ENCODE measurements at regions not wholly inside any gene's neighbourhood (a gene's known extent, or its start where the extent isn't known, plus 50 kb on each side); places are given as distances from the start of the nearest gene placed in this dataset.
"Not testable (repeated sequence)": the region's sequence is repeated elsewhere in the genome, so short reads cannot be mapped to it uniquely, and the experiment has no call there.

DNA sequence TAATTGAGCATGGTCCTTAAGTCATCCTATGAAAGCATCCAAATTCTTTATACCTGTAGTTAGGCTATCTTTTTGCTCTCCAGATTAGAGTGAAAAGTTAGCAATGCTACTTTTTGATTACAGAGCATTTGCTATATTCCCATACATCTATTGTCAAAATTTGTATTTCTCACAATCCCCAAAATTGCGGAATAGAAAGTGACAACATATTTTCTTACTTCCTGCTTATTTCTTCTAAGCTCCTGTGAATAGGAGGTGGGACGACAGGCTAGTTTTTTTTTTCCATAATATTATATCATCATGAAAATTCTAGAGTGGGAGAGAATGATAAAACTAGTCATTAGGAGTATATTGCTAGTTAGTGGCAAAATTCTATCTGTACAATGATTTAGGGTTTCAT is 264.0 kb upstream of the DPYD start:
- DNase-seq, result no peak

DNA sequence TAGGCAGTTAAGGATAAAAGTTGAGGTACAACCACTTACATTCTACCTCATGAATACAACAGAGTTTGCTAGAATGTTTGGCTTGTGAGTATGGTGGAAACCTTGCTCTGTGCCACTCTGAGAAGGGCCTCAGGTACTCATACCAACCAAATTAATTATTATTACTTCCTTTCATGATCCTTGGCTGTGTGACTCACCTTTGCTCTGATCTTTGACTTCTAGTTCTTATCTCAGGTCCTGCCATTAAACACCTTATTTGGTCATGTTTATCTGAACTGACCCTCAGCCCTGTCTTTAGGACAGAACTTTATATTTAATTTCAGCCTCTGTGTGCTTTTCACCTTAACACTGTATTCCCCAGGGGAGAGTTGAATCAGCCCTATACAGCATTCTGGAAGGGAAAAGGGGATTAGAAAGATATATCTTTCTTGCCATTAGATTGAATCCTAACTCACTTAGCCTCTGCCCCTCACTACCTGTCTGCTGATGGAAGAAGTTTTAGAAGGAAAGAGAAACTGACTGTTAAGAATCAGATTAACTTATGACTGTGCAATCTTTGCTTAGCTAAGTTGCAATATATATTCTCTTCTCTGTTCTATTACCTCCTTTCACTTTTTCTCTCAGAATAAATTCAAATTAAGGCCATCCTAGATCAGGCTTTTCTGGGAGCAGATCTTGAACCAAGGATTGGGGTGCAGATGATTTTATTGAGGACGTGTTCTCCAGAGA is 260.4 kb upstream of the DPYD start:
- no peak for DNase-seq

DNA sequence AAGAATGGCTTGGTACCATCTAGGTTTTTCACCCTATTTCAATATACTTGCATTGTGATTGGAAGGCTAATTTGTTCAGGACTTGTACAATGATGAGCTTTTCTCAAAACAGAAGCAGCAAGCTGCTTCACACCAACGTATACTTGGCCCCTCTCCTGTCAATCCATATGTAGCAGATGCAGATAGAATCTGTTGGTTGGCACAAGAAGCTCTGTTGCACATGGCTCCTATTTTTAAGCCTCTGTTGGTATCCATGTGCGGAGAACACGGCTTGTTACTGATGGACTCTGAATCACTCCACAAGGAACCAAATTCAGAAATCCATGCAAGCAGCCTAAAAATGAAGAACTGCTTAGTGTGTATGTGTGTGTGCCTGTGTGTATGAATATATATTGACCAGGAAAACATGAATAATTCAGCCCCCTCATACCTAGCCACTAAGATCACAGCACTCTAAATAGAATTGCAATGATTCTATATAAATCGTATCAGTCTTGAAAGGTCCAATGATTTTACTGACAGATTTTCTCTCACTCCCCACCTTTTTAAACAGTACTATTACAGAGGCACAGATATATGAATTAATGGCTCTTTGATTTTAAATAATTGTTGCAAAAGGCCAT is 258.4 kb upstream of the DPYD start:
- DNase-seq, result no peak

GRCh38 chr1:98177751-98178150 is 256.9 kb upstream of the DPYD start:
- DNase-seq, result no peak

DNA sequence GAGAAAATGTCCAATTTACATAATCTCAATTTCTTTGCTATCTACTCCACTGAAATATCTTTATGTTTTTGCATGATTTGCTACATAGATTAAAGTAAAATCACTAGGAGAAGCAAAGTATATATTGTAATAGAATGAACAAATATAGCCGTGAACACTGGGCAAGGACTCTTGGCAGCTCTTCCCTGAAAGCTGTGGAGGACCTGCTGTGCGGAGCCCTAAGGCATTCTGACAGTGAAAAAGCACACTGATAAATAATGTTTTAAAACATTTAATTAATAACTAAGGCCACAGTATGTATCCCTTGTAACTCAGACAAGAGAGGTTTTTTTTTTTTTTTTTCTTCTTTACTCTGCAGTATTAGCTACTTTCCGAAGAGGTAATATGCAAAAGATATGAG is 256.1 kb upstream of the DPYD start:
- DNase-seq, result no peak

DNA sequence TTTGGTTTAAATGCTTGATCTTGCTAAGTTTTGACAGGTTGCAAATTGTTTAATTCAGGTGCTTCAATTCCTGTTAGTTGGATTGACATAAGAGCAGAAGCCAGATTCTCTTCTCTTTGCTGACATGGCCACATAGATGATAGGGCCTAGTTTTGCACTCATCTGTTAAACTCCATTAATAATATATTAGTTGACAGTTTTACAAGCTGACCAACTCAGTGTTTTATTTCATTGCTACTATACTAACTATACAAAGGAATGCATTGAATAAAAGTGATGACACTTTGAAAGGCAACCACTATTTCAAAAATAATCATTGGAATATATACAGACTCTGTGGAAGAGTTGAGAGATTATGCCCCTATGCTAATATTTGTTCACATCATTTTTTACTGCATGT is 255.6 kb upstream of the DPYD start:
- no peak for DNase-seq

GRCh38 chr1:98172578-98172977 is 251.7 kb upstream of the DPYD start:
- no peak for DNase-seq

- DNase-seq, result no peak
These were observed 251.2 kb upstream of the DPYD start for GRCh38 chr1:98172022-98172421.

- no peak for DNase-seq
These were observed 243.7 kb upstream of the DPYD start for GRCh38 chr1:98164509-98164908.

GRCh38 chr1:98157524-98158313 is 236.9 kb upstream of the DPYD start:
- DNase-seq, result no peak

DNA sequence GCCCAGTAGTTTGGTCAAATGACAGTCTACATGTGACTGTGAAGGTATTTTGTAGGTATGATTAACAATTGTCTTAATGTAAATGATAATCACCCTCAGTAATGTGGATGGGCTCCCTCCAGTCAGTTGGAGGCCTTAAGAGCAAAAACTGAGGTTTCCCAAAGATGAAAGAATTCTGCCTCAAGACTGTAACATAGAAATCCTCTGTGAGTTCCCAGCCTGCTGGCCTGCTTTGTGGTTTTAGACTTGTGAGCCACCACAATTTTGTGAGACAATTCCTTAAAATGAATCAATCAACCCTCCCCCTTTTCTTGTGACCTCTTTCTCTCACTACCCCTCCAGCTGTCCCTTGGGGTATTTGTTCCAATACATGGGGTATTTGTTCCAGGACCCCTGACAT is 226.4 kb upstream of the DPYD start:
- DNase-seq, result no peak

- no peak for DNase-seq
These were observed 224.8 kb upstream of the DPYD start for GRCh38 chr1:98145655-98146054.

- no peak for DNase-seq
These were observed 222.6 kb upstream of the DPYD start for GRCh38 chr1:98143403-98143802.

GRCh38 chr1:98133131-98133530 is 212.3 kb upstream of the DPYD start:
- no peak for DNase-seq

DNA sequence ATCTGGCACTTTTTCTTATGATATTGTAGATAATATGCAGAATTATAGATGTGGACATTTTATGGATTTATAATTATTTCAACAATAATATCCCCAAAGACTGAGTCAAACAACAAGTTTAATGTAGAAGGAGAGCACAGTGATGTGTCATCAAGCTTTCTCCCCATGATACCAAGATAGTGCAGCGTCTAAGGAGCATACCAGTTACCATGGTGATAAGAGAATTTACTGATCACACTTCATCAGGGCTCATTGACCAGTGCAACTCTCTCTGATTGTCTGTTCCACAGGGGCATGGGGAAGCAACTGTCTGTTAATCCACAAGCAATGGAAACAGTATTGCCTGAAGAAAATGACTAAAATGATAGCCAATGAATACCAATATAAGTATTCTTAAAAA is 209.6 kb upstream of the DPYD start:
- no peak for DNase-seq

DNA sequence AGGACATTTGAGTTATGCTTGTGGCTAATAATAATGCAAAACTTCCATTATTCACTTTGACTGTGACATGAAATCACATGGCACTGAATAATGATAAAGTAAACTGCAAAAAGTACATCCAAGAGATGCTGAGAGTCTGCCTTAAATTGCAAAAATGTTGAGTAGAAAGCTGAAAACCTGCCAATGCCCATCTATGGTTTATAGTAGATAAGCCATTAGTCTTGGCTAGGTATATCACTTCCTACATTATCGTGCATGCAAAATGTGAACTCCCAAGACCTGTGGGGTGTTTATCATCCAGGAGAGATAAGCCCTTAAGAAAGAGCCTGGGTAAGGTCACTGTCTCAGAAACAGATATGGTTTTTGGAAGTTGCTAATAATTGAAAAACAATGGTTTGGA is 208.7 kb upstream of the DPYD start:
- no peak for DNase-seq

GRCh38 chr1:98126740-98127139 is 205.9 kb upstream of the DPYD start:
- DNase-seq, result no peak

DNA sequence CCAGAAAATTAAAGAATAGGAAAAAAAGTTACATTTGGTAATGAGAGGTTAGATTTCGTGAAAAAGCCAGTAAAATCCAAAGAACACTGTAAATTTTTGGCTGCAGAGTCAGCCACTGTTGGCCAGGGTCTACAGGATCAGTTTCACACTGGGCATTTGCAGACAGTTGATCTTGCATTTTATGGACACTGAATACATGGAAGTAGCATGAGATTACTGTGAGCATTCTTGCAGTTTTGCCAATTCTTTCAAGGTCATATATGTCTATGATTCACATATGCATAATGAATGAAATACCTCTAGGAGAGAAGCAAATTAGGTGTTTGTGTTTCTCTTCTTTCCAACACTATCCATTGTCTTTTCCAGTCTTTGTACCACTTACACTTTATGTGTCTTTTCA is 200.8 kb upstream of the DPYD start:
- DNase-seq, result no peak

GRCh38 chr1:98119796-98120195 is 199.0 kb upstream of the DPYD start:
- no peak for DNase-seq

GRCh38 chr1:98113811-98114210 is 193.0 kb upstream of the DPYD start:
- no peak for DNase-seq

DNA sequence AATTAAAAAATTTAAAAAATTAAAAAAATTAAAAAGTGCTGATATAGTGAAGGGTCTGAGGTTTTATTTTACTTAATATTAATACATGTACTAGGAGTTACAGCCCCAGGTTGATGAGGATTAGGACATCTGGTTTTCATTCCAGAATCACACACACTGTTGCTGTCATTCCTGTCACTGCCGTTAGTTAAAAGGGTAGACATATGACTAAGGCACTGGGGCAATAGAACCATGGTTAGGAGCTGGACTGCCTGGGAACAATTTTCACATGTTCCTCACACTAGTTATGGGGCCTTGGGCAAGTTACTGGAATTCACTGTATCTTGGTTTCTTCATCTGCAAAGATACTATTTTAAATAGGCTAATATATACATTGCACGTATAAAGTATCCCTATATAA is 191.8 kb upstream of the DPYD start:
- no peak for DNase-seq

- DNase-seq, result no peak
These were observed 189.8 kb upstream of the DPYD start for GRCh38 chr1:98110674-98111073.

DNA sequence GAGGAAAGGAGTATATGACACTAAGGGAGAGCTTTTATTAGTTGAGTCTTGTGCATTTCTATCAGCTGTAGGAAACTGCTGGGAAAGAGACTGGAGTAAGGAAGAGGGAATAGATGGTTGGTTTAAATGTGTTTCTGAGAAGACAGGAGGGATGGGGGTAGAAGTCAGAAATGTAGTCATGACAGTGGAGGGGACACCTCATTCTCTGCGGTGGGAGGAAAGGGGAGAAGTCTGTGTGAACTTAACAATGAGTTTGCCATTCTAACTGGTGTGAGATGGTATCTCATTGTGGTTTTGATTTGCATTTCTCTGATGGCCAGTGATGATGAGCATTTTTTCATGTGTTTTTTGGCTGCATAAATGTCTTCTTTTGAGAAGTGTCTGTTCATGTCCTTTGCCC is 187.5 kb upstream of the DPYD start:
- DNase-seq, result not testable (repeated sequence)

DNA sequence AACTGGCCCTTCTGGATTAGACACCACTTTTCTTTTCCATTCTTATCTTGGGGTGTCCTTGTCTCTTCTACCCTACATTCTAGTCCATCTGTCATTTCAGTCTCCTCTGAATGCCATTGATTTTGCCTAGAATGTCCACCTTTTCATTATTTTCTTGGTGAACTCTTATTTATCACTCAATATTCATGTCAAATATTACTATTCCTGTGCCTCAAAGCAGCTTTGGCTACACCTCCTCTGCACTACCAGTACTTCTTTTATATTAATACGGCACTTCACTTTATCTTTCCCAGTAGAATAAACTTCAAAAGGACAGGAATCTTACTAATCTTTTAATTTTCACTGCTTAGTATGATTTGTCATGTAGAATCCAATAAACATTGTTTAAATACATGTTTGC is 186.4 kb upstream of the DPYD start:
- DNase-seq, result no peak
